Mucosa of stomach (tissue), 1 donor: ENCODE measurements at regions not wholly inside any gene's neighbourhood (a gene's known extent, or its start where the extent isn't known, plus 50 kb on each side); places are given as distances from the start of the nearest gene placed in this dataset.
"Not testable (repeated sequence)": the region's sequence is repeated elsewhere in the genome, so short reads cannot be mapped to it uniquely, and the experiment has no call there.

Experiments used
- H3K27me3 ChIP-seq: one replicate; pipeline ENCODE4 v1.7.0; 2013; ENCODE audit warnings: mild to moderate bottlenecking, low read length; ENCODE audit not compliant: control insufficient read depth, insufficient read depth
- H3K36me3 ChIP-seq: one replicate; pipeline ENCODE4 v1.7.0; 2013; ENCODE audit warnings: low read length; ENCODE audit not compliant: control insufficient read depth, insufficient read depth
- H3K4me1 ChIP-seq: one replicate; pipeline ENCODE4 v1.7.0; 2013; ENCODE audit warnings: mild to moderate bottlenecking, low read length; ENCODE audit not compliant: control insufficient read depth, insufficient read depth
- H3K4me3 ChIP-seq: one replicate; pipeline ENCODE4 v1.7.0; 2013; ENCODE audit warnings: low read length
- H3K9ac ChIP-seq: one replicate; pipeline ENCODE4 v1.7.0; 2013; ENCODE audit warnings: mild to moderate bottlenecking, low read length, moderate library complexity
- H3K9me3 ChIP-seq: one replicate; pipeline ENCODE4 v1.7.0; 2013; ENCODE audit warnings: mild to moderate bottlenecking, low read length, moderate library complexity; ENCODE audit not compliant: control insufficient read depth
- donor health status: Pancreatic carcinoma.

GRCh38 chr5:25500635-25501034 lies 855.9 kb upstream of the CDH10 start:
- Histone ChIP-seq H3K9me3 (no peaks in the 10 kb centered on the region), H3K4me3 (no peak overlapping the region), H3K36me3 (no peaks in the 10 kb centered on the region), H3K9ac (no peak overlapping the region), H3K4me1 (no peaks in the 10 kb centered on the region), H3K27me3 (no peaks in the 10 kb centered on the region)

GRCh38 chr5:25489834-25490538 lies 845.2 kb upstream of the CDH10 start:
- Histone ChIP-seq H3K4me3 (no peak overlapping the region), H3K4me1 (no peaks in the 10 kb centered on the region), H3K27me3 (no peaks in the 10 kb centered on the region), H3K36me3 (no peaks in the 10 kb centered on the region), H3K9ac (no peak overlapping the region), H3K9me3 (no peaks in the 10 kb centered on the region)

DNA sequence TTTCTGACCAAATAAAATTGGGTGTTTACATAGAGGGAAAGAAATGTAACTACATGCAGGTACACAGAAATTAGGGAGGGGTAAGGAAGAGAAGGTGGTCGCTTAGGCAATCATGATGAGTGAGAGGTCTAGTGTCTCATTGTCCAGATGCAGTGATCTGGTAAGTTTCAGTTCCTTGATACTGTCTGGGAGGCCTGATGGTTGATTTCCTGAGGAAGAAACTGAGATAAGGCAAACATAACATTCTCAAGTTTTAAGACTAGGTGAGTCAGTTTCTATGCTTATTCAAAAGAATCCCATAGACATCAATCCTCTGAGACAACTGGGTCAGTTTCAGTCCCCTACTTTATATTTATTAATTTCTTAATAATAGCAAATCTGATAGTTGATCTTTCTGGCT lies 843.3 kb upstream of the CDH10 start:
- Histone ChIP-seq H3K4me1 (no peaks in the 10 kb centered on the region), H3K9ac (no peak overlapping the region), H3K27me3 (no peaks in the 10 kb centered on the region), H3K9me3 (no peaks in the 10 kb centered on the region), H3K36me3 (no peaks in the 10 kb centered on the region), H3K4me3 (no peak overlapping the region)

DNA sequence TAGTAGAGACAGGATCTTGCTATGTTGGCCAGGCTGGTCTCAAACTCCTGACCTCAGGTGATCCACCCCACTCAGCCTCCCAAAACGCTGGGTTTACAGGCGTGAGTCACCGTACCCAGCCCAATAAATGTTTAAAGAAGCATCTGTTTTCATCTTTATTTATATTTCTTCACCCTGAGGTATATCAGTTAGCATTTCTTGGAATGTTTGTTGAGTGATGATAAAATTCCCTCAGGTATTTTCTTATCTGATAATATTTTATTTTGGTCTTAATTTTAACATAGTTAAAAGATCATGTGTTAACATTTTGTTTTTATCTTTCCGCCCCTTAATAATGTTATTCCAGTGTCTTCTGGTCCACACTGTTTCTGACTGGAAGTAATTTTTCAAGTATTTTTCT lies 839.6 kb upstream of the CDH10 start:
- Histone ChIP-seq H3K9ac (no peak overlapping the region), H3K36me3 (no peaks in the 10 kb centered on the region), H3K4me3 (no peak overlapping the region), H3K4me1 (no peaks in the 10 kb centered on the region), H3K27me3 (no peaks in the 10 kb centered on the region), H3K9me3 (no peaks in the 10 kb centered on the region)

DNA sequence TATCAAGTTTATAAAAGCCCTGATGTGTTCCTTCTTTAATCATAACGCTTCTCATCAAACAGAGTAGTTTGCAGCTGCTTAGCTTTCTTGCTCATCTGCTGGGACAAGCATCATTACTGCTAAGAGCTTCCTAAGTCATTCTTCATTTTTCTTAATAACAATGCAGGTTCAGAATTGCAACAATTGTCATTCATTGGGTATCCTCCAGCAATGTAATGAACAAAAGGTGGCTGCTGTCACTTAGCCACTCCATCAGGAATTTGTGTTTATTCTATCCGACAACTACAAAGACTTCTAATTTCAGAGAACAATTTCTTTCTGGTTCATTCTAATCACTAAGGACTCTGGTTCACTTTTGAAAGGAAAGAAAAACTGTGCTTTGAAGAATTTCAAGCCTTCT lies 836.7 kb upstream of the CDH10 start:
- no peaks in the 10 kb centered on the region for H3K4me1 ChIP-seq
- H3K9me3 ChIP-seq, result no peaks in the 10 kb centered on the region
- H3K36me3 ChIP-seq, result no peaks in the 10 kb centered on the region
- no peak overlapping the region for H3K9ac ChIP-seq
- H3K27me3 ChIP-seq, result no peaks in the 10 kb centered on the region
- no peak overlapping the region for H3K4me3 ChIP-seq

DNA sequence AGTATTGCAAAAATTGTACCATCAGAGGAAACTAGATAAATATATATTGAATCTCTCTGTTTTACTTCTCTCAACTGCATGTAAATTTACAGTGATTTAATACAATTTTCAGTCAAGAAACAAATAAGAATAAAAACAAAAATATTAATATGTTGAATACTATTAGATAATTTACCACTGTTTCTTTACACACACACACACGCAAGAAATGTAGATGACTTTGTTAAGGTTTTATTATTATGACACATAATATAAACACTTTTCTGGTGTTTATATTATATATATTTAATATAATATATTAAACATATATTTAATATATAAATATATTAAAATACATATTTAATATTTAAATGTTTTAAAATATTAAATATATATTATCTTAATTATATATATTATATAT lies 814.3 kb upstream of the CDH10 start:
- no peaks in the 10 kb centered on the region for H3K27me3 ChIP-seq
- no peaks in the 10 kb centered on the region for H3K36me3 ChIP-seq
- no peak overlapping the region for H3K9ac ChIP-seq
- H3K4me1 ChIP-seq, result no peaks in the 10 kb centered on the region
- no peaks in the 10 kb centered on the region for H3K9me3 ChIP-seq
- no peak overlapping the region for H3K4me3 ChIP-seq

- Histone ChIP-seq H3K9ac (no peak overlapping the region), H3K36me3 (no peaks in the 10 kb centered on the region), H3K4me1 (no peaks in the 10 kb centered on the region), H3K9me3 (no peaks in the 10 kb centered on the region), H3K4me3 (no peak overlapping the region), H3K27me3 (no peaks in the 10 kb centered on the region)
These were observed 813.9 kb upstream of the CDH10 start for GRCh38 chr5:25458628-25459027.

GRCh38 chr5:25453500-25453899 lies 808.7 kb upstream of the CDH10 start:
- Histone ChIP-seq H3K9me3 (no peaks in the 10 kb centered on the region), H3K27me3 (no peaks in the 10 kb centered on the region), H3K4me1 (no peaks in the 10 kb centered on the region), H3K4me3 (no peak overlapping the region), H3K9ac (no peak overlapping the region), H3K36me3 (no peaks in the 10 kb centered on the region)

DNA sequence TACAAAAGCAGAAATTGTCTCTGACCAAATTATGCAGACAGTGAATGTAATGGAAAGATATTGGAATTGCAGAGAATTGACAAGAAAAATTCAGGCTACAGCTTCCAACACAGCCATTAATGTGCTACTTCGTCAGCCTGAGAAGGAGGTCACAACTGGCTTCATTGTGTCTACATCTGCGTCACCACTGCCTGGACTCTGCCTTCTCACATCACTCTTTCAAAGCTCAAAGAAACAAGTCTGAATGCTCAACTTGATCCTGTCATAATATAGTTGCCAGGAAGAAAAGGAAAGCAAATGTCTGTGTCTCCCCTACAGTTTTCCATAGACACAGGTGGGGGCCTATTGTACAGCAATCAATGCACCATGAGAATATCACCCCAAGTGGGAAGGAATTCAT lies 806.5 kb upstream of the CDH10 start:
- no peaks in the 10 kb centered on the region for H3K4me1 ChIP-seq
- H3K27me3 ChIP-seq, result no peaks in the 10 kb centered on the region
- no peak overlapping the region for H3K4me3 ChIP-seq
- no peak overlapping the region for H3K9ac ChIP-seq
- no peaks in the 10 kb centered on the region for H3K9me3 ChIP-seq
- H3K36me3 ChIP-seq, result no peaks in the 10 kb centered on the region

GRCh38 chr5:25448646-25449045 lies 803.9 kb upstream of the CDH10 start:
- Histone ChIP-seq H3K9me3 (no peaks in the 10 kb centered on the region), H3K4me3 (no peak overlapping the region), H3K9ac (no peak overlapping the region), H3K36me3 (no peaks in the 10 kb centered on the region), H3K4me1 (no peaks in the 10 kb centered on the region), H3K27me3 (no peaks in the 10 kb centered on the region)

GRCh38 chr5:25448190-25448621 lies 803.4 kb upstream of the CDH10 start:
- Histone ChIP-seq H3K4me3 (no peak overlapping the region), H3K9me3 (no peaks in the 10 kb centered on the region), H3K27me3 (no peaks in the 10 kb centered on the region), H3K36me3 (no peaks in the 10 kb centered on the region), H3K9ac (no peak overlapping the region), H3K4me1 (no peaks in the 10 kb centered on the region)

DNA sequence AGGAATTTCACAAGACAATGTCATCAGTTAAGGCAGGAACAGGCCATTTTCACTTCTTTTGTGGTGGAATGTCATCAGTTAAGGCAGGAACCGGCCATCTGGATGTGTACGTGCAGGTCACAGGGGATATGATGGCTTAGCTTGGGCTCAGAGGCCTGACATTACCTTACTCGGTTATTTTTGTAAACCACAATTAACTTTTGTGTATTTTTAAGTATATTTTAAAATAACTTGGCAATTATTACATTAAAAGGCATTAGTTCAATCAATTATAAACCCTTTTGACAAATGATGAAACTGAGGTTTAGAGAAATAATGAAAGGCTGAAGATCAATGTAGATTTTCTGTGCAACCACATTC lies 801.3 kb upstream of the CDH10 start:
- H3K9ac ChIP-seq, H3K27me3 ChIP-seq, H3K4me1 ChIP-seq, H3K36me3 ChIP-seq, H3K9me3 ChIP-seq, H3K4me3 ChIP-seq: not testable (repeated sequence)
